Smooth muscle cell (in vitro differentiated cells): ENCODE measurements at regions not wholly inside any gene's neighbourhood (a gene's known extent, or its start where the extent isn't known, plus 50 kb on each side); places are given as distances from the start of the nearest gene placed in this dataset. TPM values are rescaled to one million over a fixed set of nuclear protein-coding genes. Genes with fewer than 3 reads are reported as not detected.

Source experiments
- small RNA-seq: library from RNA; depleted of rRNA; stranded (forward); fragments of <200 nt; gene quantifications from one replicate; pipeline ENCODE3, GENCODE V24; 2014

Small RNAs in the stretch of these regions (small RNA-seq; reads per million reads assigned to genes)
- gene RN7SL571P = not detected
